ENCODE measurements at regions not wholly inside any gene's neighbourhood (a gene's known extent, or its start where the extent isn't known, plus 50 kb on each side); places are given as distances from the start of the nearest gene placed in this dataset.

DNA sequence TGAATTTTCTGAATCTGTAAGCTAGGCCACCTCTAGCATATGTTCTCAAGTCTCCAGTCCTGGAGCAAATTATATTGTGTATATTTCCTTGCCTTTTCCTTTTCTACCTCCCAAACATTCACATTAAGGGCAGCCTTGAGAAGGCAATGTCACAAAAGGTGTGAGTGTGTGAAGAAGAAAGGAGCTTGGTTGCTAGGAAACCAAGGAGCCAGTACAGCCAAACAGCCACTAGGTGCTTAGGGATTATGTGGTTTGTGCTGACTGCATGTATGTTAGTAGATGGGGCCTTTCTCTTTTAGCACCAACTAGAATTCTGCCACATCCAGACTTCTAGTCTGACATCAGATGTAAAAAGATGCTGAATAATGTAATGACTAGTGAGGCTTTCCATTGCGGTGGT is 118.8 kb upstream of the DAZL start:
- Histone ChIP-seq H3K9ac (ENCODE audit: low read length) (no peak overlapping the region), H2AFZ (ENCODE audit: low read depth, low read length, poor library complexity, severe bottlenecking) (no peak overlapping the region), H4K20me1 (ENCODE audit: insufficient read depth) (no peaks in the 10 kb centered on the region), H3K4me1 (ENCODE audit: control insufficient read depth in 1 of 2, insufficient read depth in 2 of 2, low read length in 2 of 2) (peaks cover 0 to 7% of the 10 kb centered on the region in 2 experiments; a peak in 1 of 4 replicates), H3K36me3 (ENCODE audit: control insufficient read depth in 1 of 2, insufficient read depth in 2 of 2, low read length in 2 of 2) (no peaks in the 10 kb centered on the region), H3K27ac (ENCODE audit: low read depth, low read length) (no peak overlapping the region), H3K4me3 (replicated peaks in 1 of 2; ENCODE audit: low read depth in 1 of 2, low read length in 2 of 2) (no peak overlapping the region), H3K27me3 (ENCODE audit: insufficient read depth, low read length) (no peaks in the 10 kb centered on the region), H3K79me2 (ENCODE audit: insufficient read depth, low read length) (no peaks in the 10 kb centered on the region), H3K9me2 (ENCODE audit: insufficient read depth) (no peaks in the 10 kb centered on the region), H3K4me2 (ENCODE audit: low read length) (no peak overlapping the region), H3K9me3 (ENCODE audit: control insufficient read depth in 1 of 2, insufficient read depth in 1 of 2, low read depth in 1 of 2, low read length in 2 of 2) (no peaks in the 10 kb centered on the region; a peak in 1 of 4 replicates)
- POLR2A ChIA-PET: no interaction called here
- ATAC-seq (peak; percentile 69), DNase-seq (ENCODE audit: low read depth, low spot score) (peak; percentile 4)
- BruUV-seq (replicated peaks): no TSS peak
- intact Hi-C loops (cut with micrococcal nuclease): no loop called here
- CTCF ChIA-PET: no interaction called here
- TF ChIP-seq CEBPB (IDR thresholded peaks at IDR 0.05; ENCODE audit: low read depth) (no peak), POLR2AphosphoS5 (IDR thresholded peaks at IDR 0.05; ENCODE audit: low read depth, low read length) (no peak), ZNF274 (IDR thresholded peaks at IDR 0.05; ENCODE audit: low read depth, low read length) (no peak)
- TF ChIP-seq, protein P1, sequence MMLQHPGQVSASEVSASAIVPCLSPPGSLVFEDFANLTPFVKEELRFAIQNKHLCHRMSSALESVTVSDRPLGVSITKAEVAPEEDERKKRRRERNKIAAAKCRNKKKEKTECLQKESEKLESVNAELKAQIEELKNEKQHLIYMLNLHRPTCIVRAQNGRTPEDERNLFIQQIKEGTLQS (IDR thresholded peaks at IDR 0.05): no peak
- TF ChIP-seq, protein P2, sequence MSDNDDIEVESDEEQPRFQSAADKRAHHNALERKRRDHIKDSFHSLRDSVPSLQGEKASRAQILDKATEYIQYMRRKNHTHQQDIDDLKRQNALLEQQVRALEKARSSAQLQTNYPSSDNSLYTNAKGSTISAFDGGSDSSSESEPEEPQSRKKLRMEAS (IDR thresholded peaks at IDR 0.05): no peak
- TF ChIP-seq, protein P3, sequence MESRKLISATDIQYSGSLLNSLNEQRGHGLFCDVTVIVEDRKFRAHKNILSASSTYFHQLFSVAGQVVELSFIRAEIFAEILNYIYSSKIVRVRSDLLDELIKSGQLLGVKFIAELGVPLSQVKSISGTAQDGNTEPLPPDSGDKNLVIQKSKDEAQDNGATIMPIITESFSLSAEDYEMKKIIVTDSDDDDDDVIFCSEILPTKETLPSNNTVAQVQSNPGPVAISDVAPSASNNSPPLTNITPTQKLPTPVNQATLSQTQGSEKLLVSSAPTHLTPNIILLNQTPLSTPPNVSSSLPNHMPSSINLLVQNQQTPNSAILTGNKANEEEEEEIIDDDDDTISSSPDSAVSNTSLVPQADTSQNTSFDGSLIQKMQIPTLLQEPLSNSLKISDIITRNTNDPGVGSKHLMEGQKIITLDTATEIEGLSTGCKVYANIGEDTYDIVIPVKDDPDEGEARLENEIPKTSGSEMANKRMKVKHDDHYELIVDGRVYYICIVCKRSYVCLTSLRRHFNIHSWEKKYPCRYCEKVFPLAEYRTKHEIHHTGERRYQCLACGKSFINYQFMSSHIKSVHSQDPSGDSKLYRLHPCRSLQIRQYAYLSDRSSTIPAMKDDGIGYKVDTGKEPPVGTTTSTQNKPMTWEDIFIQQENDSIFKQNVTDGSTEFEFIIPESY (IDR thresholded peaks at IDR 0.05; ENCODE audit: extremely low read depth, insufficient replicate concordance, low read length): no peak
- TF ChIP-seq, protein P4, sequence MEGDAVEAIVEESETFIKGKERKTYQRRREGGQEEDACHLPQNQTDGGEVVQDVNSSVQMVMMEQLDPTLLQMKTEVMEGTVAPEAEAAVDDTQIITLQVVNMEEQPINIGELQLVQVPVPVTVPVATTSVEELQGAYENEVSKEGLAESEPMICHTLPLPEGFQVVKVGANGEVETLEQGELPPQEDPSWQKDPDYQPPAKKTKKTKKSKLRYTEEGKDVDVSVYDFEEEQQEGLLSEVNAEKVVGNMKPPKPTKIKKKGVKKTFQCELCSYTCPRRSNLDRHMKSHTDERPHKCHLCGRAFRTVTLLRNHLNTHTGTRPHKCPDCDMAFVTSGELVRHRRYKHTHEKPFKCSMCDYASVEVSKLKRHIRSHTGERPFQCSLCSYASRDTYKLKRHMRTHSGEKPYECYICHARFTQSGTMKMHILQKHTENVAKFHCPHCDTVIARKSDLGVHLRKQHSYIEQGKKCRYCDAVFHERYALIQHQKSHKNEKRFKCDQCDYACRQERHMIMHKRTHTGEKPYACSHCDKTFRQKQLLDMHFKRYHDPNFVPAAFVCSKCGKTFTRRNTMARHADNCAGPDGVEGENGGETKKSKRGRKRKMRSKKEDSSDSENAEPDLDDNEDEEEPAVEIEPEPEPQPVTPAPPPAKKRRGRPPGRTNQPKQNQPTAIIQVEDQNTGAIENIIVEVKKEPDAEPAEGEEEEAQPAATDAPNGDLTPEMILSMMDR (IDR thresholded peaks at IDR 0.05 in 2 of 3, conservative IDR thresholded peaks at IDR 0.05 in 1 of 3; ENCODE audit: borderline replicate concordance in 1 of 3, insufficient read depth in 1 of 3, low read depth in 2 of 3, low read length in 2 of 3): peak in 2 of 3 experiments; percentile 31 to 35; a peak in 4 of 6 replicates
- TF ChIP-seq, protein P5, sequence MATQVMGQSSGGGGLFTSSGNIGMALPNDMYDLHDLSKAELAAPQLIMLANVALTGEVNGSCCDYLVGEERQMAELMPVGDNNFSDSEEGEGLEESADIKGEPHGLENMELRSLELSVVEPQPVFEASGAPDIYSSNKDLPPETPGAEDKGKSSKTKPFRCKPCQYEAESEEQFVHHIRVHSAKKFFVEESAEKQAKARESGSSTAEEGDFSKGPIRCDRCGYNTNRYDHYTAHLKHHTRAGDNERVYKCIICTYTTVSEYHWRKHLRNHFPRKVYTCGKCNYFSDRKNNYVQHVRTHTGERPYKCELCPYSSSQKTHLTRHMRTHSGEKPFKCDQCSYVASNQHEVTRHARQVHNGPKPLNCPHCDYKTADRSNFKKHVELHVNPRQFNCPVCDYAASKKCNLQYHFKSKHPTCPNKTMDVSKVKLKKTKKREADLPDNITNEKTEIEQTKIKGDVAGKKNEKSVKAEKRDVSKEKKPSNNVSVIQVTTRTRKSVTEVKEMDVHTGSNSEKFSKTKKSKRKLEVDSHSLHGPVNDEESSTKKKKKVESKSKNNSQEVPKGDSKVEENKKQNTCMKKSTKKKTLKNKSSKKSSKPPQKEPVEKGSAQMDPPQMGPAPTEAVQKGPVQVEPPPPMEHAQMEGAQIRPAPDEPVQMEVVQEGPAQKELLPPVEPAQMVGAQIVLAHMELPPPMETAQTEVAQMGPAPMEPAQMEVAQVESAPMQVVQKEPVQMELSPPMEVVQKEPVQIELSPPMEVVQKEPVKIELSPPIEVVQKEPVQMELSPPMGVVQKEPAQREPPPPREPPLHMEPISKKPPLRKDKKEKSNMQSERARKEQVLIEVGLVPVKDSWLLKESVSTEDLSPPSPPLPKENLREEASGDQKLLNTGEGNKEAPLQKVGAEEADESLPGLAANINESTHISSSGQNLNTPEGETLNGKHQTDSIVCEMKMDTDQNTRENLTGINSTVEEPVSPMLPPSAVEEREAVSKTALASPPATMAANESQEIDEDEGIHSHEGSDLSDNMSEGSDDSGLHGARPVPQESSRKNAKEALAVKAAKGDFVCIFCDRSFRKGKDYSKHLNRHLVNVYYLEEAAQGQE (IDR thresholded peaks at IDR 0.05; ENCODE audit: low read depth): no peak
- RAD21 ChIA-PET (ENCODE audit: low non-redundant PET in 1 of 2, low total read pairs in 2 of 2, uncharacterized antibody in 2 of 2, unreplicated experiment in 2 of 2): no interaction called here

Measured in HCT116 (cell line).